Psoas muscle (tissue), 7 donors: ENCODE measurements at regions not wholly inside any gene's neighbourhood (a gene's known extent, or its start where the extent isn't known, plus 50 kb on each side); places are given as distances from the start of the nearest gene placed in this dataset.

Source experiments
- ATAC-seq, 4 donors: fragments of 200-7000 bp; cut with Tn5 transposase; one replicate each; pipeline ENCODE4 v1.9.1; 2020; ENCODE audit warnings: moderate library complexity in 3 of 4, mild to moderate bottlenecking in 2 of 4
- DNase-seq, 2 donors: peaks; one replicate each; pipeline ENCODE4 v3.0.0-alpha.2; 2020
- H3K27ac ChIP-seq: fragments of 200-600 bp; one replicate; pipeline ENCODE4 v1.8.0; 2022
- H3K27me3 ChIP-seq, 3 donors: fragments of 200-600 bp in 1 of 3; one replicate each; pipeline versions ENCODE4 v1.6.1 to v1.8.0; 2013 to 2022; ENCODE audit warnings: low read length in 2 of 3, mild to moderate bottlenecking in 2 of 3, moderate library complexity in 1 of 3; ENCODE audit not compliant: insufficient read depth in 3 of 3
- H3K36me3 ChIP-seq, 2 donors: fragments of 200-600 bp in 1 of 2; one replicate each; pipeline versions ENCODE4 v1.6.1 to v1.8.0; 2013 to 2022; ENCODE audit warnings: low read depth in 1 of 2, mild to moderate bottlenecking in 1 of 2, moderate library complexity in 1 of 2; ENCODE audit not compliant: insufficient read depth in 1 of 2
- H3K4me1 ChIP-seq: fragments of 200-600 bp; one replicate; pipeline ENCODE4 v1.8.0; 2022
- H3K4me3 ChIP-seq: fragments of 200-600 bp; one replicate; pipeline ENCODE4 v1.8.0; 2022; ENCODE audit warnings: mild to moderate bottlenecking
- H3K9me3 ChIP-seq: fragments of 200-600 bp; one replicate; pipeline ENCODE4 v1.8.0; 2022
- WGBS, 3 donors: extraction: QIAGEN DNeasy Blood & Tissue Kit; methylation state at CpG; one replicate each; pipeline versions ENCODE4 v1.1.6 to v1.1.7; 2013; 5-methylcytosine and 5-hydroxymethylcytosine counted together
- intact Hi-C, 2 donors: fragments of 100-400 bp; cut with DNase I; formaldehyde crosslinking; loops; one replicate each; pipeline versions ENCODE4 v1.11.0 to v1.14.2; 2022
- TF ChIP-seq, protein P1 (sequence below): fragments of 200-600 bp; IDR thresholded peaks from one replicate; pipeline ENCODE4 v1.8.0; 2022; ENCODE audit warnings: antibody characterized with exemption
- donor health status: healthy with polysubstance abuse.
- donor health status: DM: no; HTN: no; CAD: no; lungs with moderate emphysema.
- donor health status: Bipolar disorder and iron deficiency.
- donor health status: healthy.
- donor health status: DM: yes; HTN: yes; CAD: no.
- donor health status: DM: no; HTN: no; CAD: no.
- donor health status: DM: yes; HTN: yes; CAD: no.

DNA sequence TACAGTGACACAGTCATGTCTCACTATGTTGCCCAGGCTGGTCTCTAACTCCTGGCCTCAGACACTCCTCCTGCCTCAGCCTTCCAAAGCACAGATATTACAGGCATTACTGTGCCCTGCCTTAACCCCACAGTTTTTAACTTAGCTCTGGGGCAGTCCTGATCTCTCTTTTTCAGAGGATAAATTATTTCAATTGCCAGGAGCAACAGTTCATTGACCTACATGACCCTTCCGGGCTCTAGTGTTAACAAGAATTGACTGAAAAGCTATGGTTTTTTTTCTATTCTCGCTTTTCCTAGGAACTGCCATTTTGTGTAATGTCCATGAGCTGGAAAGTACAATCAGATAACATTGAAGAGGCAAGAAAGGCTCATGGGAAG, 92.8 kb downstream of the HNRNPLL start:
- H3K27ac ChIP-seq: peak overlapping the region; percentile 65
- H3K27me3 ChIP-seq: no peaks in the 10 kb centered on the region
- H3K4me3 ChIP-seq: no peak overlapping the region
- no peaks in the 10 kb centered on the region for H3K9me3 ChIP-seq
- ATAC-seq (no peak), DNase-seq (no peak)
- H3K36me3 ChIP-seq: no peaks in the 10 kb centered on the region
- WGBS, 3 donors: 94 to 98% (median 96%) methylated on average over 2 of the region's 2 CpGs
- peaks cover 30% of the 10 kb centered on the region for H3K4me1 ChIP-seq
- intact Hi-C loops: loop anchor here in 1 of 2 donors (10.0 kb wide), 1 partner anchor 135 kb away; the partner anchor contains the start of gene ATL2
- TF ChIP-seq, protein P1, sequence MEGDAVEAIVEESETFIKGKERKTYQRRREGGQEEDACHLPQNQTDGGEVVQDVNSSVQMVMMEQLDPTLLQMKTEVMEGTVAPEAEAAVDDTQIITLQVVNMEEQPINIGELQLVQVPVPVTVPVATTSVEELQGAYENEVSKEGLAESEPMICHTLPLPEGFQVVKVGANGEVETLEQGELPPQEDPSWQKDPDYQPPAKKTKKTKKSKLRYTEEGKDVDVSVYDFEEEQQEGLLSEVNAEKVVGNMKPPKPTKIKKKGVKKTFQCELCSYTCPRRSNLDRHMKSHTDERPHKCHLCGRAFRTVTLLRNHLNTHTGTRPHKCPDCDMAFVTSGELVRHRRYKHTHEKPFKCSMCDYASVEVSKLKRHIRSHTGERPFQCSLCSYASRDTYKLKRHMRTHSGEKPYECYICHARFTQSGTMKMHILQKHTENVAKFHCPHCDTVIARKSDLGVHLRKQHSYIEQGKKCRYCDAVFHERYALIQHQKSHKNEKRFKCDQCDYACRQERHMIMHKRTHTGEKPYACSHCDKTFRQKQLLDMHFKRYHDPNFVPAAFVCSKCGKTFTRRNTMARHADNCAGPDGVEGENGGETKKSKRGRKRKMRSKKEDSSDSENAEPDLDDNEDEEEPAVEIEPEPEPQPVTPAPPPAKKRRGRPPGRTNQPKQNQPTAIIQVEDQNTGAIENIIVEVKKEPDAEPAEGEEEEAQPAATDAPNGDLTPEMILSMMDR: no peak

DNA sequence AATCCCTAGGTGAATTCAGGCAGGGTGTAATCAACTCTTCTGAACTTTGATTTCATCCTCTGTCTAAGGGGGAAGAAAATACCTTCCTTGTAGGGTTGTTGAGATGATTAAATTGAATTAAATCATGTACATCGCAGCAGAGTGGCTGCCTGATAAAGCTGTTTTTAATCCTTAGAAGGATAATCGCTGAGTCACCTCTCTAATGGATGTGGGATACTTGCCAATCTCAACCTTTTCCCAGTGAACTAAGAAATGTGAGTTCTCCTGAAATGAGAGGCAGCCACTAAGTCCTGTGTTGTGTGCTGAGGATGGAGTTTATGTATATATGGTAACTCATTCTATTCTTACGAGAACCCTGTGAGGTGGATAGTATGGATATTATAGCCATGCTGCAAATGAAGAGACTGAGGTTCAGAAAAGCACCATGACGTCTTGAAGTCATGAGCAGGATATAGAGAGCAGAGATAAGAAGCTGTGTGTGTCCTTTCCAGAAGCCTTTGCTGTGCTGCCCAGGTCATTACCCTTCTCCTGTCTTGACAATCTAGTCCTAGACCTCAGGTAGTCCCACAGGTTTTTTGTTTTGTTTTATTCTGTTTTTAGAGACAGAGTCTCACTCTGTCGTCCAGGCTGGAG, 93.3 kb downstream of the HNRNPLL start:
- ATAC-seq (no peak), DNase-seq (no peak)
- intact Hi-C loops: loop anchor here in 1 of 2 donors (10.0 kb wide), 1 partner anchor 135 kb away; the partner anchor contains the start of gene ATL2
- 69 to 84% (median 72%) methylated on average over 5 of the region's 5 CpGs for WGBS, 3 donors
- Histone ChIP-seq H3K27ac (peak overlapping the region; percentile 65), H3K9me3 (no peaks in the 10 kb centered on the region), H3K4me3 (no peak overlapping the region), H3K36me3 (no peaks in the 10 kb centered on the region), H3K27me3 (no peaks in the 10 kb centered on the region), H3K4me1 (peaks cover 35% of the 10 kb centered on the region)
- TF ChIP-seq, protein P1: no peak

DNA sequence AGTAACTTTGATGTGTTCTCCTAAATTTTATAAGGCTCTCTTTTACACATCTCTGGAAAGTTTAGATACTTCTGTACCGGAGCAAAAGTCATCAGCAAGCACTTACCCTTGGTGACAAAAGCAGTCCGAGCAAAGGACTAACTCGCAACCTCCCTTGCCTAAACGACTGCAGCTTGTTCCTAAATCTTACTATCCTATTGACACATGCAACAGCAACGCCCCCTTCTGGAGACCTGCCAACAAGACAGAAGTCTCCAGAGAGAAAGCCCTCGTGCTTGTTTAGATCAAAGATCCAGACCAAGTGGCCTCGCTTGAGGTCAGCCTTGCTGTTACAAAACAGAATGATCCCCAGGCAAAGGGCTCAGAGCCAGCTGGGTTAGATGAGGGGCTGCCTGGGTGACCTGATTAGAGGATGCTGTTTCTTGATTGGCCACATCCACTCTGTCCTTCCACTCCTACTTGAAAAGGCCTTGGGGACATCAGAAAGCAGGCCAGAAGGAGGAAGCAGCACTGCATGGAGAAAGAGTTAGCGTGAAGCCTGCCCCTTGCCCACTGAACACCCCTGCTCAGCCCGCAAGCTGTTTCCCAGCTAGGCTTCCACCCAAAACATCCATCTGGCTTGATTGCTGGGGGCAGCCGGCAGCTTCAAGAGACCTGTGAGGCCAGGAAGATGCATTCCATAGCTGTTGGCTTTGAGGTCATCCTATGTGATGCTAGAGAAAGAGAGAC, 94.3 kb downstream of the HNRNPLL start:
- ATAC-seq (peak; percentile 8 to 53 (median 42)), DNase-seq (peak; percentile 89 to 92)
- Histone ChIP-seq H3K4me1 (peaks cover 43% of the 10 kb centered on the region), H3K36me3 (no peaks in the 10 kb centered on the region), H3K4me3 (no peak overlapping the region), H3K9me3 (no peaks in the 10 kb centered on the region), H3K27me3 (no peaks in the 10 kb centered on the region), H3K27ac (peak overlapping the region; percentile 65)
- TF ChIP-seq, protein P1: peak; percentile 15
- WGBS, 3 donors: 32 to 35% (median 35%) methylated on average over 10 of the region's 10 CpGs
- intact Hi-C loops: loop anchor here in 1 of 2 donors (10.0 kb wide), 1 partner anchor 134 kb away; the partner anchor contains the start of gene ATL2

DNA sequence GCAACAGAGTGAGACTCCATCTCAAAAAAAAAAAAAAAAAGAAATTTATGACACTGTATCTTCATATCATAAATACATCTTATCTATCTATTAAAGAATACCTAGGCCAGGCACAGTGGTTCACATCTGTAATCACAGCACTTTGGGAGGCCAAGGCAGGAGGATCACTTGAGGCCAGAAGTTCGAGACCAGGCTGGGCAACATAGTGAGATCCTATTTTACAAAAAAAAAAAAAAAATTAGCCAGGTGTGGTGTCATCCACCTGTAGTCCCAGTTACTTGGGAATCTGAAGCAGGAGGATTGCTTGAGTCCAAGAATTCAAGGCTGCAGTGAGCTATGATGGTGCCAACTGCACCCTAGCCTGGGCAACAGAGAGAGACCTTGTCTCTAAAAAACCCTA, 95.0 kb downstream of the HNRNPLL start:
- intact Hi-C loops: loop anchor here in 1 of 2 donors (10.0 kb wide), 1 partner anchor 133 kb away; the partner anchor contains the start of gene ATL2
- Histone ChIP-seq H3K9me3 (no peaks in the 10 kb centered on the region), H3K4me3 (no peak overlapping the region), H3K4me1 (peaks cover 44% of the 10 kb centered on the region), H3K27me3 (no peaks in the 10 kb centered on the region), H3K36me3 (no peaks in the 10 kb centered on the region), H3K27ac (peak overlapping the region; percentile 65)
- ATAC-seq (no peak), DNase-seq (no peak)
- 91 to 100% (median 98%) methylated on average over 1 of the region's 1 CpG for WGBS, 3 donors
- TF ChIP-seq, protein P1: no peak
